Lower leg skin (tissue), 4 donors: ENCODE measurements at regions not wholly inside any gene's neighbourhood (a gene's known extent, or its start where the extent isn't known, plus 50 kb on each side); places are given as distances from the start of the nearest gene placed in this dataset.

ENCODE experiments used
- DNase-seq, 2 donors: peaks; one replicate each; pipeline ENCODE4 v3.0.0-alpha.2; 2019; ENCODE audit warnings: low spot score in 2 of 2
- H3K4me3 ChIP-seq: fragments of 200-600 bp; sonication (generic); 2 replicates; pipeline ENCODE4 v1.5.1; 2017; ENCODE audit warnings: mild to moderate bottlenecking, low read depth; ENCODE audit not compliant: poor library complexity, severe bottlenecking
- POLR2A ChIP-seq, 2 donors: fragments of 450-650 bp; IDR thresholded peaks; one replicate each; pipeline ENCODE4 v1.6.1; 2016 to 2017; ENCODE audit warnings: antibody characterized with exemption in 2 of 2, mild to moderate bottlenecking in 1 of 2, moderate library complexity in 1 of 2
- WGBS, 2 donors: methylation state at CpG; one replicate each; pipeline ENCODE4 v1.1.5; 2018; 5-methylcytosine and 5-hydroxymethylcytosine counted together
- intact Hi-C: fragments of 100-400 bp; cut with DNase I; formaldehyde crosslinking; loops from one replicate; pipeline ENCODE4 v1.15.0; 2023; ENCODE audit warnings: low total_unique reads
- TF ChIP-seq, protein P1 (sequence below), 3 donors: fragments of 450-650 bp; IDR thresholded peaks; one replicate each; pipeline ENCODE4 v1.5.1; 2016; ENCODE audit warnings: antibody characterized with exemption in 3 of 3, mild to moderate bottlenecking in 3 of 3, moderate library complexity in 2 of 3

DNA sequence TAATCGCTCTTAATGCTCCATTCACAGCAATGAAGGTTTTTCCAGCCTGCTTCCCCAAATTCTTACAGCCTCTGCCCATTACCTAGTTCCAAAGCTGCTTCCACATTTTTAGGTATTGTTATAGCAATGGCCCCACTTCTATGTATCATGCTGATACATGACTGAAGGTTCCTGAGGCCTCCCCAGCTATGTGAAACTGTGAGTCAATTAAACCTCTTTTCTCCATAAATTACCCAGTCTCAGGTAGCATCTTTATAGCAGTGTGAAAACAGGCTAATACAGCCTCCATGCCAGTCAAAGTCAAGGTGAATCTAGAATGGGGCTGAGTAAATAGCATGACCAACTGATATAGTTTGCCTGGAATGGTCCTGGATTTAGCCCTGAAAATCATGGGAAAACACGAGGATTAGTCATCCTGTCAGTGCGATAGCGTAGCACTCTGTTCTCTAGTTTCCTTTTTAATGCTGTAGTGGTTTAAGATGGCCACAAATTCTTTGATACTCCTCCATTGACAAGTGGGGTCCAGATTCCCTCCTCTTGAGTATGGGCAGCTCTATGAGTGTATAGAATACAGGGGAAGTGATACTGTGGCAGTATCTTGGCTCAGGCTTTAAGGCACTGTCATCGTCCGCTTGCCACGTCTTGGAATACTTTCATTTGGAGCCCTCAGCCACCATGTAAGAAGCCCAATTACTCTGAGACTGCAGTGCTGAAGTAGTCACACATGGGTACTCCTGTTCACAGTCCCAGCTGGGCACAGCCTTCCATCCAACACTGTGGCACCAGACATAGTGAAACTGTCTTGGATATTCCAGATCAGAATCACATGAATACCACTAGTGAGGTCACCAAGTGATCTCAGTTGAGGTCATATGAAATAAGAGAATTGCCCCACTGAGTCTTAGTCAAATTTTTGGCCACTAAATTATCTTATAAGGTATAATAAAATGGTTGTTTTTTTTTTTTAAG is 94.0 kb upstream of the PLCL2 start:
- no peak for DNase-seq
- TF ChIP-seq, protein P1, sequence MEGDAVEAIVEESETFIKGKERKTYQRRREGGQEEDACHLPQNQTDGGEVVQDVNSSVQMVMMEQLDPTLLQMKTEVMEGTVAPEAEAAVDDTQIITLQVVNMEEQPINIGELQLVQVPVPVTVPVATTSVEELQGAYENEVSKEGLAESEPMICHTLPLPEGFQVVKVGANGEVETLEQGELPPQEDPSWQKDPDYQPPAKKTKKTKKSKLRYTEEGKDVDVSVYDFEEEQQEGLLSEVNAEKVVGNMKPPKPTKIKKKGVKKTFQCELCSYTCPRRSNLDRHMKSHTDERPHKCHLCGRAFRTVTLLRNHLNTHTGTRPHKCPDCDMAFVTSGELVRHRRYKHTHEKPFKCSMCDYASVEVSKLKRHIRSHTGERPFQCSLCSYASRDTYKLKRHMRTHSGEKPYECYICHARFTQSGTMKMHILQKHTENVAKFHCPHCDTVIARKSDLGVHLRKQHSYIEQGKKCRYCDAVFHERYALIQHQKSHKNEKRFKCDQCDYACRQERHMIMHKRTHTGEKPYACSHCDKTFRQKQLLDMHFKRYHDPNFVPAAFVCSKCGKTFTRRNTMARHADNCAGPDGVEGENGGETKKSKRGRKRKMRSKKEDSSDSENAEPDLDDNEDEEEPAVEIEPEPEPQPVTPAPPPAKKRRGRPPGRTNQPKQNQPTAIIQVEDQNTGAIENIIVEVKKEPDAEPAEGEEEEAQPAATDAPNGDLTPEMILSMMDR (IDR thresholded peaks at IDR 0.05), result no peak
- no peak for TF ChIP-seq POLR2A (IDR thresholded peaks at IDR 0.05)
- no peak overlapping the region for H3K4me3 ChIP-seq
- WGBS, 2 donors, result 93 to 97% methylated on average over 7 of the region's 7 CpGs
- intact Hi-C loops, result no loop called here

GRCh38 chr3:16793321-16793720 is 91.4 kb upstream of the PLCL2 start:
- H3K4me3 ChIP-seq, result no peak overlapping the region
- WGBS, 2 donors, result 53 to 64% methylated on average over 5 of the region's 5 CpGs
- TF ChIP-seq POLR2A (IDR thresholded peaks at IDR 0.05), result no peak
- TF ChIP-seq, protein P1 (IDR thresholded peaks at IDR 0.05), result no peak
- no peak for DNase-seq
- intact Hi-C loops, result no loop called here

GRCh38 chr3:16794257-16794656 is 90.5 kb upstream of the PLCL2 start:
- H3K4me3 ChIP-seq, result no peak overlapping the region
- TF ChIP-seq, protein P1 (IDR thresholded peaks at IDR 0.05), result no peak
- no peak for TF ChIP-seq POLR2A (IDR thresholded peaks at IDR 0.05)
- intact Hi-C loops, result no loop called here
- no peak for DNase-seq

DNA sequence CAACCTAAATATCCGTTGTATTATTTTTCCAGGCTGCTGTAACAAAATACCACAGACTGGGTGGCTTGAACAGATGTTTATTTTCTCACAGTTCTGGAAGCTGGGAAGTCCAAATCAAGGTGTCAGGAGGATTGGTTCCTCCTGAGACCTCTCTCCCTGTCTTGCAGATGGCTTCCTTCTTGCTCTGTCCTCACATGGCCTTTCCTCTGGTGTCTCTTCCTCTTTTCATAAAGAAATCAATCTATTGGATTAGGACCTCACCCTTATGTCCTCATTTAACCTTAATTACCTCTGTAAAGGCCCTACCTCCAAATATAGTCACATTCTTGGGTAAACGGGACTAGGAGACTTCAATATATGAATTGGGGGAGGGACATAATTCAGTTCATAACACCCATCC is 89.2 kb upstream of the PLCL2 start:
- WGBS, 2 donors, result 67 to 76% methylated on average over 2 of the region's 2 CpGs
- no peak overlapping the region for H3K4me3 ChIP-seq
- no peak for DNase-seq
- intact Hi-C loops, result no loop called here
- TF ChIP-seq, protein P1 (IDR thresholded peaks at IDR 0.05), result no peak
- TF ChIP-seq POLR2A (IDR thresholded peaks at IDR 0.05), result no peak

GRCh38 chr3:16797831-16798230 is 86.9 kb upstream of the PLCL2 start:
- TF ChIP-seq POLR2A (IDR thresholded peaks at IDR 0.05), result no peak
- TF ChIP-seq, protein P1 (IDR thresholded peaks at IDR 0.05), result no peak
- no peak for DNase-seq
- 81 to 87% methylated on average over 1 of the region's 1 CpG for WGBS, 2 donors
- no peak overlapping the region for H3K4me3 ChIP-seq
- intact Hi-C loops, result no loop called here
